ENCODE measurements at regions not wholly inside any gene's neighbourhood (a gene's known extent, or its start where the extent isn't known, plus 50 kb on each side); places are given as distances from the start of the nearest gene placed in this dataset.

- no peaks in the 10 kb centered on the region for H3K4me1 ChIP-seq (ENCODE audit: insufficient read depth)
- DNase-seq (ENCODE audit: extremely low spot score) = no peak
- WGBS = 98% methylated on average over 3 of the region's 3 CpGs
Measured at GRCh38 chr2:145197944-145198343, 678.0 kb upstream of the ZEB2 start.

DNA sequence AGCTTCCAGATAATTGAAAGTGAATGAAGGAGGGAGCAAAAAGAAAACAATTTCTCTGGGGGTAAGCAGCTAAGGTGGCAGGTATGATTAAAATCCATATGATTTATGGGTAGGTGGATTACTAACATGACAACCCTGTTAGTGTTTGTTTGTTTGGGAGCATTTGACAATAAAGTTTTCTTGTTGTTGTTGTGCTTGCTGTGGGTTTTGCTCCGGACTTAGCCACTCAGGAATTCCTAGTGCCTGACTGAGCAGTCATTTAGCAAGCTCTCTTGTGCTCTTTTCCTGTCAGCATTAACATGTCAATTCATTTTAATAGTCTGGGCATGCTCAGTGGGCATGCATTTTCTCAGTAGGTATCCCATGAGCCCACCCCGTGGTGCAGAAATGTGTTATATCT lies 674.8 kb upstream of the ZEB2 start:
- H3K4me1 ChIP-seq (ENCODE audit: insufficient read depth) = no peaks in the 10 kb centered on the region
- no peak overlapping the region for H3K27ac ChIP-seq (ENCODE audit: low read depth)
- no peaks in the 10 kb centered on the region for H3K36me3 ChIP-seq (ENCODE audit: insufficient read depth)
- no peak for DNase-seq (ENCODE audit: extremely low spot score)
- WGBS = 62% methylated on average over 2 of the region's 2 CpGs
- H3K4me3 ChIP-seq (ENCODE audit: low read depth, low read length) = no peak overlapping the region

More at GRCh38 chr2:145197944-145198343, 678.0 kb upstream of the ZEB2 start:
- no peaks in the 10 kb centered on the region for H3K36me3 ChIP-seq (ENCODE audit: insufficient read depth)
- H3K4me3 ChIP-seq (ENCODE audit: low read depth, low read length) = no peak overlapping the region
- H3K27ac ChIP-seq (ENCODE audit: low read depth) = no peak overlapping the region

- WGBS = 89% methylated on average over 7 of the region's 7 CpGs
- no peak overlapping the region for H3K4me3 ChIP-seq (ENCODE audit: low read depth, low read length)
- no peak overlapping the region for H3K27ac ChIP-seq (ENCODE audit: low read depth)
- no peaks in the 10 kb centered on the region for H3K4me1 ChIP-seq (ENCODE audit: insufficient read depth)
- DNase-seq (ENCODE audit: extremely low spot score) = no peak
- H3K36me3 ChIP-seq (ENCODE audit: insufficient read depth) = no peaks in the 10 kb centered on the region
Measured at GRCh38 chr2:145190031-145190703, 670.2 kb upstream of the ZEB2 start.

- WGBS = 61% methylated on average over 4 of the region's 4 CpGs
- Histone ChIP-seq H3K36me3 (ENCODE audit: insufficient read depth) (no peaks in the 10 kb centered on the region), H3K27ac (ENCODE audit: low read depth) (no peak overlapping the region), H3K4me3 (ENCODE audit: low read depth, low read length) (no peak overlapping the region), H3K4me1 (ENCODE audit: insufficient read depth) (no peaks in the 10 kb centered on the region)
- DNase-seq (ENCODE audit: extremely low spot score) = no peak
Measured at GRCh38 chr2:145186303-145186702, 666.4 kb upstream of the ZEB2 start.

DNA sequence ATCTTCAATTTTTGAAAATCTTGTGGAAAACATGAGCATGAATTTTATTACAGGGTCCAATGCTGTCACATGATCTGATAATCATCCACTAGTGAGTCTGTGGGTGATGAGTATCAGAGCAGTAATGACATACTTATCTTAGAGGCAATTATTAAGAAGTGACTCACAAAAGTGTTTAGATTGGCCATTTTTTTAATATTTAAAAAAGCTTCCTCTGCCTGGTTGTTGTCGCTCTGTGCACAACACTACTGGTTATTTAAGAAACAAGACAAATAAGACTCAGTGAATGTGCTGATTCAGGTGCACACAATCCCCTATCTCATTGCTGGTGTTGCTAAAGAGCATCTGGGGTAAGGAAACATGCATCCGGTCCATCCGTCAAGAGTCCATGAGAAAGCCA lies 665.8 kb upstream of the ZEB2 start:
- H3K27ac ChIP-seq (ENCODE audit: low read depth) = no peak overlapping the region
- 88% methylated on average over 3 of the region's 3 CpGs for WGBS

DNA sequence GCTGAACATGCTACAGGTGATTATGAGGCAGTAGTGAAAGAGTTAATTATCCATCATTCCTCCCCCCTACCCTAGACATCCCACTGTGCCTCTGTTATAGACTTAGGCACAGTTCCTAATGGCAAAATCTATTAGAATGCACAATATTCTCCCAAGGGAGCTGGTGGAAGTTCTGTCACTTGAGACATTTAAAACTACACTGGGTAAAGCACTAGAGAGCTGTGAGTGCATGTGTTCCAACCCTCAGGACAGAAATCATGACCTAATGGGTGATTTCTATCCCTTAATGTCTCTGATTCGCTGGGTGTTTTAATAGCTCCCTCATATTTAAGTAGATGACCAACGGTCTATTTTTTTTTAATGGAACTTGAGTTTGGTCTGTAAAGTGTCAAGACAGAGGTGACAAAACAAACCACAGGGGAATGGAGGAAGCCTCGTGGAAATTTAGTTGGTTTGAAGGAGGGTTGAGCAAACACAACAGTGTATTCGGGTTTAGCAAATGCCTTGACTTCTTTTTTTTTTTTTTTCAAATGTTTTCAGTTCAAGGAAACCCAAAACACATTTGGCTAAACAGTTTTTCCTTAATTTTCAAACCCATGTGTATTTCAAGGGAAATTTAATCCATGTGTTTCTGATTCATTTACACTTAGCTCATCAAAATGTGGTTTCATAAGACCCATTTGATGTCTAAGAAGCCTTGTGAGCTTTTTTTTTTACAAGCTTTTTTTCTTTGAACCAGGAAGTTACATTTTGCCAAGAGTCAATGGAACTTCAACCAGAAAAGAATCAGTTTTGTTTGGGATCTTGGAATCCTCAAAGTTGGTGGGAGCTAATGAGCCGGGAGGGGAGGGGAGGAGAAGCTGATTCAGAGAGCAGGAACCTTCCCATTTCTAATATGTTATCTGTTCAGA lies 665.1 kb upstream of the ZEB2 start:
- no peak for DNase-seq (ENCODE audit: extremely low spot score)
- no peaks in the 10 kb centered on the region for H3K4me1 ChIP-seq (ENCODE audit: insufficient read depth)
- H3K36me3 ChIP-seq (ENCODE audit: insufficient read depth) = no peaks in the 10 kb centered on the region
- H3K4me3 ChIP-seq (ENCODE audit: low read depth, low read length) = no peak overlapping the region
- no peak overlapping the region for H3K27ac ChIP-seq (ENCODE audit: low read depth)
- WGBS = 71% methylated on average over 5 of the region's 5 CpGs

More for the DNA sequence above, 665.8 kb upstream of the ZEB2 start:
- Histone ChIP-seq H3K4me1 (ENCODE audit: insufficient read depth) (no peaks in the 10 kb centered on the region), H3K36me3 (ENCODE audit: insufficient read depth) (no peaks in the 10 kb centered on the region), H3K4me3 (ENCODE audit: low read depth, low read length) (no peak overlapping the region)
- DNase-seq (ENCODE audit: extremely low spot score) = no peak

- 93% methylated on average over 2 of the region's 2 CpGs for WGBS
Measured at GRCh38 chr2:145169285-145169684, 649.4 kb upstream of the ZEB2 start.

GRCh38 chr2:145168091-145168490 lies 648.2 kb upstream of the ZEB2 start:
- Histone ChIP-seq H3K27ac (ENCODE audit: low read depth) (no peak overlapping the region), H3K4me1 (ENCODE audit: insufficient read depth) (no peaks in the 10 kb centered on the region), H3K4me3 (ENCODE audit: low read depth, low read length) (no peak overlapping the region), H3K36me3 (ENCODE audit: insufficient read depth) (no peaks in the 10 kb centered on the region)
- DNase-seq (ENCODE audit: extremely low spot score) = no peak
- 57% methylated on average over 5 of the region's 5 CpGs for WGBS

More at GRCh38 chr2:145169285-145169684, 649.4 kb upstream of the ZEB2 start:
- Histone ChIP-seq H3K27ac (ENCODE audit: low read depth) (no peak overlapping the region), H3K36me3 (ENCODE audit: insufficient read depth) (no peaks in the 10 kb centered on the region), H3K4me3 (ENCODE audit: low read depth, low read length) (no peak overlapping the region), H3K4me1 (ENCODE audit: insufficient read depth) (no peaks in the 10 kb centered on the region)
- no peak for DNase-seq (ENCODE audit: extremely low spot score)

DNA sequence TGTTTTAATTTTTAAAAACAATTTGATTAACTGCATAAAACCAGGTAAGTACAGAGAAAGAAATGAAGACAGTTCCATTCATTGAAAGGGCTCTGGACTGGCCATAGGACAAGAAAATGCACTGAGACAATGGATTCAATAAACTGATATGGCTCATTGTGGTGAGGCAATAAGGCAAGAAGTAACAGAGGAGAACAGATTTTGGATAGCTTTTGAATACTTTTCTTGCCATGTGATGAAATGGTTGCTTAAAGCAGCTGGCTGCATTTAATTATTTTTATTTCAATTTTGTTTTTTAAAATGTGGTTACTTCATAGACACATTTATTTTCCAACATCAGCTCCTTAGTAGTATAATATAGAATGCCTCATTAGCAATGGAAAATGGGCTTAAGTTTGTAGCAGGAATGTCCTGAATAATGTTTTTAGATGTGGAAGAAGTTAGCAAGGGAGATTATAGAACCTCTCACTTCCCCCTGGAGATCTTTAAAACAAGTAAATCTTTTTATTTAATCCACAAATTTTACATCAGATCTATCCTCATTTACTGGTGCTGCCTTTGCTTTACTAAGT lies 646.9 kb upstream of the ZEB2 start:
- no peak overlapping the region for H3K4me3 ChIP-seq (ENCODE audit: low read depth, low read length)
- DNase-seq (ENCODE audit: extremely low spot score) = no peak
- H3K27ac ChIP-seq (ENCODE audit: low read depth) = no peak overlapping the region
- no peaks in the 10 kb centered on the region for H3K36me3 ChIP-seq (ENCODE audit: insufficient read depth)
- H3K4me1 ChIP-seq (ENCODE audit: insufficient read depth) = no peaks in the 10 kb centered on the region

GRCh38 chr2:145161656-145162055 lies 641.7 kb upstream of the ZEB2 start:
- no peak for DNase-seq (ENCODE audit: extremely low spot score)
- no peak overlapping the region for H3K4me3 ChIP-seq (ENCODE audit: low read depth, low read length)
- H3K36me3 ChIP-seq (ENCODE audit: insufficient read depth) = no peaks in the 10 kb centered on the region
- 97% methylated on average over 2 of the region's 2 CpGs for WGBS
- H3K27ac ChIP-seq (ENCODE audit: low read depth) = no peak overlapping the region
- H3K4me1 ChIP-seq (ENCODE audit: insufficient read depth) = no peaks in the 10 kb centered on the region

DNA sequence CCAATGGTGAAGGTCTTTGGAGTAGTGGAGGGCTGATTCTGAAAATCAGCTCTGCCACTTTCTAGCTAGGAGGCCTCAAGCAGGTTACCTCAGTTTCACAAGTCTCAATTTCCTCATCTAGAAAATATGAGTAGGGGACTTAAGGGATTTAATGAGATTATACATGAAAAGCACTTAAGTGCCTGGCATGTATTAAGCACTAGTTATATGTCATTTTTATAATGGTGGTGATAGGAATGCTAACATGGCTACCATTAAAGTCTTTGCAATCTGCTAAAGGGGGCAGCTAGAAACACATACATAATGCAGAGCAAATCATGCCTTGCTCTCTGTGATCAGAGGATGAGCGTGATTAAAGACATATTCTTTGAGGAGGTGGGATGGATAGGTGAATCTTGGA lies 640.9 kb upstream of the ZEB2 start:
- H3K36me3 ChIP-seq (ENCODE audit: insufficient read depth) = no peaks in the 10 kb centered on the region
- no peak overlapping the region for H3K4me3 ChIP-seq (ENCODE audit: low read depth, low read length)
- 85% methylated on average over 1 of the region's 1 CpG for WGBS
- no peak overlapping the region for H3K27ac ChIP-seq (ENCODE audit: low read depth)
- no peak for DNase-seq (ENCODE audit: extremely low spot score)
- H3K4me1 ChIP-seq (ENCODE audit: insufficient read depth) = no peaks in the 10 kb centered on the region

DNA sequence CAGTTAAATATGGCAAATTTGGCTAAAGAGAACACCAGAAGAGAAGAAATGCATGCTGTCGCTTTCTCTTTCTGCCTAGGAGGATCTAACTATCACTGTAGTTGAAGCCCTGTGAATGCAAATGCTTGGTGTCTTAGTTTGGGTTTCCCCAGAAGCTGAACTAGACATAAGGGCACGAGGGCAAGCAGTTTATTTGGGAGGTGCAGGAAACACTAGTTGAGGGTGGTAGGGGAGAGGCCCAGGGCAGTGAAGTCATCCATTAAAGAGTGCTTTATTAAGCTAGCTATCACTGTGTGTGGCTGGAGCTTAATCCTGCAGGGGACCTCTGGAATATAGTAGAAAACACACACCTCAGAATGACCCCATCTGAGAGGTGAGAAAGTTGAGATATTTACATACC lies 639.8 kb upstream of the ZEB2 start:
- no peak for DNase-seq (ENCODE audit: extremely low spot score)
- Histone ChIP-seq H3K36me3 (ENCODE audit: insufficient read depth) (no peaks in the 10 kb centered on the region), H3K4me3 (ENCODE audit: low read depth, low read length) (no peak overlapping the region), H3K27ac (ENCODE audit: low read depth) (no peak overlapping the region), H3K4me1 (ENCODE audit: insufficient read depth) (no peaks in the 10 kb centered on the region)
- 86% methylated on average over 2 of the region's 2 CpGs for WGBS

DNA sequence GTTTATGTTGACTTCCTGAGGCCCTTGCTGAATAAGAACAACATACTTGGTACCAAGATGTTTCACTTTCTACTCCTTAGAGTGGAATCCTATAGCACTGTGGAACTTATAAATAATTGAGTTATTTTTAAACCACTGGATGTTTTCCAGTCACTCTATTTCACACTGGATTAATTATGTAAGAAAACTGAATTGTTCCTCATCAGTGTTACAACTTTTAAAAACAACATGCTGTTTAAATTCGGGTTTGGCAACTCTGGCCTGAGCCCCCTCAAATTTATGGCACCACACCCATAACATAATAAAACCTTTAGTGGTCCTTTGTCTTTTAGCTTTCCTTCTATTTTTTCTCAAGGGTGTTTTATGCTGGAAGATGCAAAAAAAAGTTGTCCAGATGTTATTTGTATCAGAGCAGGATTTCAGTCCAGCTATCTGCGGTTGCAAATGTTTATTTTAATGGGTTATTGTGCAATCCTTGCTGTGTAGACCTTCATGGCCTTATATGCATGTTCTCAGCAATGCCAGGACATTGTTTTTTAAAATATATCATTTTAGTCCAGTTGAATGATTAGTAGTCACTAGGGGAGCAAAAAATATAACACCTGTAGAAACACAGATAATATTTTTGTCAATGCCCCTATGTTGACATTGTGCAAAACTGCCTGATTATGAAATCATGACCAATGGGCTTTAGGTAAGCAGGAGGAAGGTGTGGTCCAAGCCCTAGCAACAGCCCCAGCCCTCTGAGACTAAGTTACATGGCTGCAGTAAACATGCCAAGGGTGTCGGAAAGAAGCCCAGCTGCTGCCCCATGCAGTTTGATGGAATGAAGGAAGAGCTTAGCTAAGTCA lies 638.0 kb upstream of the ZEB2 start:
- H3K27ac ChIP-seq (ENCODE audit: low read depth) = no peak overlapping the region
- peak; percentile 54 for DNase-seq (ENCODE audit: extremely low spot score)
- no peak overlapping the region for H3K4me3 ChIP-seq (ENCODE audit: low read depth, low read length)
- WGBS = 14% methylated on average over 3 of the region's 3 CpGs
- H3K36me3 ChIP-seq (ENCODE audit: insufficient read depth) = no peaks in the 10 kb centered on the region
- no peaks in the 10 kb centered on the region for H3K4me1 ChIP-seq (ENCODE audit: insufficient read depth)
